HG02884 (cell line): ENCODE measurements at regions not wholly inside any gene's neighbourhood (a gene's known extent, or its start where the extent isn't known, plus 50 kb on each side); places are given as distances from the start of the nearest gene placed in this dataset.

Experiments used
- ATAC-seq: cut with Tn5 transposase; IDR thresholded peaks from one replicate; pipeline ENCODE4 v1.9.1; 2021; ENCODE audit warnings: mild to moderate bottlenecking, moderate library complexity; ENCODE audit not compliant: unreplicated experiment

DNA sequence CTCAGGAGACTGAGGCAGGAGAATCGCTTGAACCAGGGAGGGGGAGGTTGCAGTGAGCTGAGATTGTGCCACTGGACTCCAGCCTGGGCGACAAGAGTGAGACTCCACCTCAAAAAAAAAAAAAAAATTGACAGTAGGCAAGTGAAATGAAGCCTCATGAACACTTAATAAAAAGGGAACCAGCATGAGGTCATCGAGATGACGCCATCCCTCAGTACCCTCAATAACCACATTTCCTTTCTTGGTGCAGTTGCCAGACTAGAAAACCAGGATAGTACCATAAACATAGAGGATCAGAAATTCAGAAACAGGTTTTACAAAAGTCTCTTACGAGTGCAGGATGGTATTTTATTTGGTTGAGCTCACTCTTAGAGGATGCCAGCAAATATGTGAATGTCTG lies 584.1 kb downstream of the MAFB start:
- ATAC-seq = no peak

GRCh38 chr20:40103420-40103819 lies 585.6 kb downstream of the MAFB start:
- no peak for ATAC-seq

- no peak for ATAC-seq
Measured at GRCh38 chr20:40101560-40101959, 587.5 kb downstream of the MAFB start.

DNA sequence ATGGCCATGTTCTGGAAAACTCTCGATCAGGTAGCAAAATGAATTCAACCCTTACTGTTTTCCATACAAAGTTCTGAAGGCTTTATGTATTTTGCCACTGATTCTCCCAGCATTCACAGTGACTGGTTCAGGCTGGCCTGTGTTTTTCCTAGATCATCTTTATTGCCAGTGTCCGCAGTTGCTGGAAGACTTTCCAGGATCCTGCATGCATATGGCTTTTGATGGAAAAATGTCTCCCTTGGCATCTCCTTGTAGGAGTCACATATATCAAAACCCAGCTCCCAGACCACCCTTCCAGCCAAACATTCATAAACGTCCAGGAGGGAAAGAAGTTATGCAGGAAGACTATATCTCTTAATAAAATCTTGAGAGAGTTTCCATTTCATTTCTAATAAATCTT lies 588.8 kb downstream of the MAFB start:
- no peak for ATAC-seq

- ATAC-seq = no peak
Measured at GRCh38 chr20:40090236-40090635, 598.8 kb downstream of the MAFB start.

GRCh38 chr20:40087496-40087895 lies 601.5 kb downstream of the MAFB start:
- ATAC-seq = no peak

- ATAC-seq = no peak
Measured at GRCh38 chr20:40085513-40085912, 603.5 kb downstream of the MAFB start.

GRCh38 chr20:40082436-40082835 lies 606.6 kb downstream of the MAFB start:
- no peak for ATAC-seq

DNA sequence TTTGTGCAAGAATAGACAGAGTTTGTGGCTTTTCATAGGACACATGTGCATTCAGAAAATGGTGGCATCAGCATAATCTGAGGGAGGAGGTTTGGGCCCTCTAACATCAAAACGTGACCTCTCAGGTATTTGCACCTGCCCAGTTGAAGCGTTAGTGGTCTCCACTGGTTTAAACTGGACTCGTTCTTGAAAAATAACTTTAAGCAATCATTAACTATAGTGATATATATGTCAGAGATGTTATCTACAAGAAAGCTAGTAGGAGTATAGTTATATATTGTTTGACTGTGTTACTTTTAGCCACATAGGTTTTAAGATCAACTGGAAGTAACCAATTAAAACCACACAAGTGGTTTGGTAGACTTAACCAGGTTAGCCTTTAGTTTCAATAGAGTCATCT lies 607.4 kb downstream of the MAFB start:
- no peak for ATAC-seq

- no peak for ATAC-seq
Measured at GRCh38 chr20:40080041-40080652, 608.9 kb downstream of the MAFB start.

DNA sequence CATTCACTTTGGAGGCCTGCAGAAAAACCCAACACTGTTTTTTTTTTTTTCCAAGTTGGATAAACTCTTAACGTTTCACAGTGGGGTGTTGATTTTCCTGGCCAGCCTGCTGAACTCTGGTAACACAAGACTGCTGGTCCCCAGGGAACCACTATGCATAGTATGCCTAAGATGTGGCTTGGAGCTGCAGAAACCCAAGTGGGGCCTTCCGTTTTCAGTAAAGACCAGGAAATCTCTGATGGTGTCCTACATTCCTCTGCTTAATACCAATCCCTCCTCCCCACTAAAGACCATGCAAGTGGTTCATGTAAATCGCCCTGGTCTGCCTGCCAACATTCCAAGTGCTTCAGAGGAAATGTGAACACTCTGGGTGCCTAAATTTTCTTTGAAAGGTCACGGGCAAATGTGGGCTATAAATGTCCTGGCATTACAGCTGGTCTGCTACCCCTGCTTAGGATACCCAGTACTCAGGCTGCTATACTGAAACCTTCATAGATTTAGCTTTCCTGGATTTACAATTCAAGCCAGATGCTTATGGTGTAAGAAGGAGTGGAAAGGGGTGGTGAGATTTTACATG lies 615.4 kb downstream of the MAFB start:
- no peak for ATAC-seq

DNA sequence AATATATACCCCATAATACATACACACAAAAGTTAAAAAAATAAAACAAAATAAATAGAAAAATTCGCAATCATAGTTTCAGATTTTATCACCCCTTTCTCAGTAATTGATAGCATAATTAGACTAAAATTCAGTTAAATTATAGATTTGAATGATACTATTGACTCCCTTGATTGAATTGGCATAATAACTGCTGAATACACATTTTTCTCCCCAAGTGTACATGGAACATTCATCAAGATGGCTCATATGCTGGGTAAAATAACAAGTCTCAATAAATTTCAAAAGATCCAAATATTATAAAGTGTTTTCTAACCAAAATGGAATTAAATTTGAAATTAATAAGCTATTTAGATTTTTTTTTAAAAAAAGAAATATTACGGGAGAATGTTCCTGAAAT lies 616.1 kb downstream of the MAFB start:
- ATAC-seq = no peak

DNA sequence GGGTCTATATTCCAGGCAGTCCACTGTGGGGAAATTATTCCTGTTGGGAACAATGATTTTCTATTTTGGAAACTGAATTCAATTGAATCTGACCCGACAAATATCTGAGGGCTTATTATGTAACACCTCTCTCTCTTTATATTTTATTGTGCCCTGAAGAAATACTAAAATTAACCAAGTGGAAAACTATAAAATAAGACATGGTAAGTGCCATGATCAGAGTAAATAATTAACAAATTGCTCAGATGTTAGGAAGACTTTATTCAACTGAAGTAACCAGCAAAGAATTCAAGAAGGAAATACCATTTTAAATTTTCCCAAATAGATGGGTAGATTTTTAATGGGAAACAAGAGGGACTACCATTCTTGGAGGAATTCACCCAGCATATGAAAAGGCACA lies 632.9 kb downstream of the MAFB start:
- ATAC-seq = no peak

DNA sequence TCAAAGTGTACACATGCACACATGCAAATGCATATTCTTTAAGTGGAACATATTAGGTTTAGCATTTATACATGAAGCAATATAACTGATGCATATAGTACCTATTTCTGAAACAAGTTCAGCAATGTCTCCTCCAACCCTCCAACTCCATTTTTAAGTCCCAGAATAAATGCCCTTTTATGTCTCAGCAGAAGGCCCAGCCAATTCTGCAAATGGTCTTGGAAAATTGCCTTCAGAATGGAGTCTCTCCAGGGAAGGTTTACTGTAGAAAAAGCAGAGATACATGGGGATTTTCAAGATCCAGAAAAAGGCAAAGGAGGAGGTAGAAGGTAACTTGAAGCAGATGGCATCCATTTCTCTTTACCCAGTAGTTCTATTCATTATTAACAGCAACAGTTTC lies 633.3 kb downstream of the MAFB start:
- ATAC-seq = no peak

GRCh38 chr20:40054311-40054710 lies 634.7 kb downstream of the MAFB start:
- ATAC-seq = no peak

DNA sequence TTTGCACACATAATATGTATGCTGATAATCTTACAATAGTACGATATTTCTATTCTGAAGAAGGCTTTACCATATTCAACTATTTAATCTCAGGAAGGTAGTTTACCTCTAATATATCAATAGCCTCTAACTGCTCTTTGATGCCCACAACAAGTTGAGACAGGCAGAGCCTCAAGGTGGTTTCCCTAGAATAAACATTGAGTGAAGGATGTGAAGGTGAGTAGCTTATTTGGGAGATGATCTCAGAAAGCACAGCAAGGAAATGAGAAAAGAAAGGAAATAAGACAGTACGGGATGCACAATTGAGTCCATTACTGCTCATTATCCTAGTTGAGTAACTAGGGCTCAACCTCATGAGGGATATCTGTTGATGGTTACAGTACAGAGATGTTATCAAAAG lies 638.4 kb downstream of the MAFB start:
- no peak for ATAC-seq

DNA sequence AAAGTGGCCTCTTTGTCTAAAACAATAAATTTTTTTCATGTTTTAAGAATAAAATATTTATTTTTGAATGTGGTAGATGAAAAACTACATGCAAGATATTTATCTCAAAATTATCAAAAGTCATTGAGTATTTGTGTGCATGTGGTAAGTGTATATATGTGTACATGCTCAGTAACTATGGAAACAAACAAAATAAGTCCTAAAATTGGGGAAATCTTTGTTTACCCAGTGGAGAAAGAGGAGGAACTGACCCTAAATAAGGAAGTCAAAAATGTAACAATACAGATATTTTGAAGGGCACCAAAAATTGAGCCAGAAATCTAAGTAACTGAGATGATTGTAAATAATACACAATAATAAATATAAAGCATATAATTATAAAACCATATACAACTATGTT lies 639.2 kb downstream of the MAFB start:
- no peak for ATAC-seq

- no peak for ATAC-seq
Measured at GRCh38 chr20:40046703-40047102, 642.3 kb downstream of the MAFB start.

DNA sequence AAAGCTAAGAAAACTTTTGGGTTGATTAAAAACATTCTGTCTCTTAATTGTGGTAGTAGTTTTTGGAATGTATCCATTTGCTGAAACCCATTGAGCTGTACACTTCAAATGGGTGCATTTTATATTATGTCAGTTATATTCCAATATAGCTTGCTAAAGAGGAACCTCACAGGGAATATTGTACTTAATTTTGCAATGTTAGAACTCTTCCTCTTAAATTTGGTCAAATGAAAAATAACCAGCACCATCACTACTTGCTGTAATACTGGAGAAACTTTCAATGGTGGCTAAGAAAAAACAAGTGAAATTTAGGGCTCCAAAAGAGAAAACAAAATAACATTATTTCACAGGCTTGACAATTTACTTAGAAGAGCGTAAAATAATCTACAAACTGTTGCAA lies 651.5 kb downstream of the MAFB start:
- ATAC-seq = no peak

DNA sequence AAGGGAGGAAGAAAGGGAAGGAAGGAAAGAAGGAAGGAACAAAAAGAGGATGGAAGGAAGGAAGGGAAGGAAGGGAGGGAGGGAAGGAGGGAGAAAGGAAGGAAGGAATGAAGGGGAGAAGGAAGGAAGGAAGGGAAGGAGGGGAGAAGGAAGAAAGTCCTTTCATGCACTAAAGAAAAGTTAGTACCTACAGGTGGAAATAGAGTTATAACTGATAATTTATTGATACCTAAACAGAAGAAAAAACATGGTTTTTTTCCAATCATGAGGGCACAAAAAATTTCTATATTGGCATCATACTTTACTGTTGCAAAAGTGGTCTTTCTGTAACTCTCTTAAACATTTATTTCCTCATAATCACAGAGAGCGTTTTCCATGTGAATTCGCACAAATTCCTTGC lies 659.4 kb downstream of the MAFB start:
- ATAC-seq = no peak

GRCh38 chr20:40019510-40019909 lies 669.5 kb downstream of the MAFB start:
- ATAC-seq = no peak

DNA sequence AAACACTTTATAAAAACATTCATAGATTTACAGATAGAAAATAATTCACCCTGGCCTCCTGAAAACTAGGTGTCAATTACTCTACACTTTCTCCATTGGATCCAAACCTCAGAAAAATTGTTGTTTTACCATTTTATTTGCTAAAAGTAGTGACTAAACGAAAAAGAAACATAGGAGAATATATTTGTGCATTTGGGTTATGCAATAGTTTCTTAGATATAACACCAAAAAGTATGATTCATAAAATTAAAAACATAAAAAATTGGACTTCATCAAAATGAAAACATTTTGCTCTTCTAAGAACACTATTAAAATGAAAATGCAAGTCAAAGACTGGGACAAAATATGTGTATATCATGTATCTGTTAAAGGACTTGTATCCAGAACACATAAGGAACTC lies 671.3 kb downstream of the MAFB start:
- no peak for ATAC-seq

DNA sequence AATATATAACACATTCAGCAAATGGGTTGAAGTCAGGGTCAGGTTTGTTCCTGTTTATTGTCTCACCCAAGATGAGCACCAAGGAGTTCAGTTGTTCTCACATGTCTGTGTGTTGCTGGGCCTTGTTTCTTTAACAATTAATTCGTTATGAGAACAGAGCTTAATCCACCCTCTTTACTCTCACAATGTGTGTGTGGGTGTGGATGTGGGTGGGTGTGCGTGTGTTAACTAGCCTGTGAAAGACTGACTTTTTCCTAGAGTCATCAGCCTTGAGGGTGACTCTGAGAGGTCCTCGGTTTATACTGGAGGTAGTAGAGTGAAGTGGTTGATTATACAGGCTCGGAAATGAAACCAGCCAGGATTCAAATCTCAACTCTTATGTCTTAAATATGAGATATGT lies 672.1 kb downstream of the MAFB start:
- no peak for ATAC-seq
